Inflammatory macrophage (primary cell): ENCODE measurements at regions not wholly inside any gene's neighbourhood (a gene's known extent, or its start where the extent isn't known, plus 50 kb on each side); places are given as distances from the start of the nearest gene placed in this dataset.

ENCODE experiments used
- DNase-seq, 2 donors: peaks; one replicate each; pipeline ENCODE4 v3.0.0-alpha.2; 2020 to 2022

DNA sequence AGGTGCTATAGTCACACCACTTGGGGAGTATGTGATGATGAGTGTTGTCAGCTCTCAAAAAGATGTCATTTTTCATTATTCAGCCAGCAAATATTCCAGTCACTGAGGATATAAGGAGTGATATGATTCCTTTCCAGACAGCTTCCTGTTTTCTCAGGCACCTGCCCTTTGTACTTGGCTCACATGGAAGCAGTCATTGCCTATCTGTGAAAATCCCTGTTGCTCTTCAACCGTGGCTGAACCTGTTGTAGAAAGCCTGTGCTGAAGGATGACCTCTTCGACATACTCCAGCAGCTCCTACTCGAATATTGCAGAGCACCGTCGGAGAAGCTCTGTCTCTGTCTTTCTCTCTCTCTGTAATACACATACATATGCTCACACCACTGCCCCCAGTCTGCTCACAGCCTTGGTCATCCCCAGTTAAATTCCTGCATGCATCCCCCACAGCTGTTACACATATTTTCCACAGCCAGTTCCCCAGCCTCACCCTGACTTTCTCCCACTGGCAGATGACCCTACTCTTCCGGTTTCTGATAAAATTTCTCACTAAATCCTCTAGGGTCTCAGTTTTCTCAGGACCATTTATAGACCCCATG is 204.2 kb upstream of the ARGLU1 start:
- DNase-seq = no peak

DNA sequence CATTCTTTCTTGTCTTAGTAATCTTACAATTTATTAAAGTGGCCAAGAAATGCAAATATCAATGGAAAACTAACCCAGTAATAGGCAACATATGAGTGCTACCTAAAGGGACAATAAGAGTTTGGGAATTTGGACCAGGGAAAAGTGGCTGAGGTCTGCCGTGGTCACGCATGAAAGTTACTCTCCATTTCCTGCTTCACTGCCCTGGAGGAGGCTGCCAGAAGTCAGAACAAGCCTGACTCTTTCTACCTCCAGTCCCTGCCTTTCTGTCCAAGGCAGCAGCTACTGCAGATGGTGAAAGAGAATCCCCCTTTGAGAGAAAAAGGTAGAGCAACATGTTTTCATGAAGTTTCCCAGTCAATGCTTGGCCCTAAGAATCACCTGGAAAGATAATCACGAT is 201.1 kb upstream of the ARGLU1 start:
- DNase-seq = no peak

DNA sequence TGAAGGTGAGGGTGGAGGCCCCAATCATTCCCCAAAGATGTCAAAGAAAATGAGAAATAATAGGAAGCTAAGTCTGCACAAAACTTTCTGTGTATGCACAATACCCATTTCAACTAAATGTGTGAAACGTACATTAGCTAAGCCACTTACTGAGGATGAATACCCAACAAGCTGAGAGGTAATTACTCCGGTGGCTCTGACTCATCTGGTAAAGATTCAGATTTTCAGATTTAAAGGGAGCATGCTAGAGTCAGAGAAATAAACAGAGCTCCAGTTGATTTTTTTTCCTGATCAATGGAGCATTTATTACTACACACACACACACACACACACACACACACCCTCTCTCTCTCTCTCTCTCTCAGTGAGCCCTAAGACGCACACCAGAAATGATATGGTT is 194.8 kb upstream of the ARGLU1 start:
- no peak for DNase-seq

DNA sequence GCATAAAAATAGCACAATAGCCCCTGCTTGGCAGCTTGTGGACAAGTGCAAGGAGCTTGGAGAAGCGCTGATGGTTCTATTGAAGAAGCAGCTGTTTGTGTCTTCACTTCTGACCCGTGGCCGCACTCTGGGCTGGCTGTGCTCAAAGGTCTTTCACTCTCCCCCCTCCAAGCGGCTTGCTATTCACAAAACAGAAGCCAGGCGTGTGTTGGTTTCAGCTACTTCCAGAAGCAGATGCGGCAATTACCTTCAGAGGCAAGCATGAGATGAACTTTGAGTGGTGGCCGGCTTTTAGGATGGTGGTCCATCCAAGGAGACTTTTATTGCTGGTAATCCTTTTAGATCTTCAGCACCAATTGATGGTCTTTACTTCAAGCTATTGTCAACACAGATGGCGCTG is 188.5 kb upstream of the ARGLU1 start:
- no peak for DNase-seq

DNA sequence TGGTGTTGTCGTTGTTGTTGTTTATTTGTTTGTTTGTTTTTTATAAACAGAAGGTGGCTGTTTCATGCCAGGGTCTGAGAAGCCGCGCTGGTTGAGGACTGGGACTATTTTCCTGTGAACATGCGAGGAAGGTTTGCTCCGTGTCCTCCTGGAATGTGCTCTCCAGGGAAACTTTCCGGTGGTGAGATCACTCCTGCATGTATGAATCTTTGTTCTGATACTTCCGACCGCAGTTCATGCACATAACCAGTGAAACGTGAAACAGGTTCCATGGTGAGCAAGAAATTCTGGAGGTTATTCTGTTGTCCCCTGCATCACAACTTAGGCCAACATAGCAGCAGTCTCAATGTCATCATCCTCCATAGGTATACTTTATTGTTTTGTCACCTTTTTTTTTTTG is 187.6 kb upstream of the ARGLU1 start:
- no peak for DNase-seq

- no peak for DNase-seq
These were observed 185.3 kb upstream of the ARGLU1 start for GRCh38 chr13:106753251-106753650.

DNA sequence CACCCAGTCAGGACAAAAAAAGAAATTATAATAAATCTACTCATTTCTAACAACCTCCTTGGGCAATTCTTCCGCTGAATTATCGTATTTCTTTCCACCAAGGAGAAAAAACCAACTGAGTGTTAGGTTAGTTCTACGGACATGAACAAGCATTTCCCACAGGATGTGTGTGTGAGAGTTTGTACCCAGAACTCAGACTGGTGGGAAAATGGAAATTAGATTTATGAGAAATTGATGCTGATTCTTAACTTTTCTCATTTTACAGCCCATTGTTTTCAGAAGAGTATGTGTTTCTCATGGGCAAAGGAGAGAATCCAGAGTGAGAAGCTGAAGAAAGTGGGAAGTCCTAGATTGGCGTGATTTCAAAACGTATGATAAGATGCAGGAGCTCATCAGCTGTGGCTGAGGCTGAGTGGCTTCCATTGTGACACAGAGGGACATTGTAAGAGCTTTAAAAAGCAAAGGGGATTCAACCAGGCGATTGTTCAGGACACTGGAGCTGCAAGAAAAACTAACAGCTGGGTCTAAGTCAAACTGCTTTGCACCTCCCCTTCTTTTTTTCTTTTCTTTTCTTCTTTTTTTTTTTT is 184.7 kb upstream of the ARGLU1 start:
- no peak for DNase-seq

- no peak for DNase-seq
These were observed 180.8 kb upstream of the ARGLU1 start for GRCh38 chr13:106748785-106749184.

DNA sequence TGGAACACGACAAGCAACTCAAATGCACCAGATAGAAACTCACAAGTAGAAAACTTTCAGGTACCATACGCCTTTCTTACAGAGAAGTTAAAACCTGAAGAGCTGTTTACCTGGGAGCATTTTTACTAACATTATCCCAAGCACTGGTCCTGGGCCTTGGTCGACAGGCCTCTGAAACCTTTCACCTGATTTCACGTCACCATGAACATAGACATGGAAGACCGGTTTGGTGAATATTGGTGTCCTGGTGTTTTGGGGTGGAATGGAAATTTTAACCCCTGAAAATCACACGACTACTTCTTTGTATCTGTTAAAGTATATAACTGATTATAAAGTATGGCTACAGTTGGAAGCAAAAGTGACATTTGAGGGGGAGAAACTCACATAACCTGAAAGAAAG is 176.6 kb upstream of the ARGLU1 start:
- no peak for DNase-seq

GRCh38 chr13:106738186-106738678 is 170.3 kb upstream of the ARGLU1 start:
- no peak for DNase-seq

DNA sequence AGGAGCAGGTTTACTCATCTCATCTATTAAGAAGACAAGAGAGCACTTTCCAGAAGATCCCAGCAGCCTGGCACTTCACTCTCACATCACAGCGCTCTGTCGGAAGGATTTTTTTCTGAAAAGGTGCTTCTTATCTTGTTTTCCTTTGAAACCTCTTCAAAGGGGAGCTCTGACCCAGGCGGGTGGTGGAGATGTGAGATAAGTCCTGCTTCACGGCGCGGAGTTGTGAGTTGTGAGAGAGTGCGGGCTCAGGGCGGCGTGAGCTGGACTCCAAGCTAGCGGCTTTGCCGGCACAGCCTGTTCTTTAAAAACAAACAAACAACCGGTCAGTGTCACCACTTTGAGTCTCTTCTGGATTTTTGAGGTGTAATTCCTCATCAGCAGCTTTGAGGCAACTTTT is 169.0 kb upstream of the ARGLU1 start:
- DNase-seq = no peak

GRCh38 chr13:106734198-106734597 is 166.3 kb upstream of the ARGLU1 start:
- no peak for DNase-seq

- DNase-seq = no peak
These were observed 155.1 kb upstream of the ARGLU1 start for GRCh38 chr13:106723036-106723435.

- DNase-seq = no peak
These were observed 154.7 kb upstream of the ARGLU1 start for GRCh38 chr13:106722620-106723019.

DNA sequence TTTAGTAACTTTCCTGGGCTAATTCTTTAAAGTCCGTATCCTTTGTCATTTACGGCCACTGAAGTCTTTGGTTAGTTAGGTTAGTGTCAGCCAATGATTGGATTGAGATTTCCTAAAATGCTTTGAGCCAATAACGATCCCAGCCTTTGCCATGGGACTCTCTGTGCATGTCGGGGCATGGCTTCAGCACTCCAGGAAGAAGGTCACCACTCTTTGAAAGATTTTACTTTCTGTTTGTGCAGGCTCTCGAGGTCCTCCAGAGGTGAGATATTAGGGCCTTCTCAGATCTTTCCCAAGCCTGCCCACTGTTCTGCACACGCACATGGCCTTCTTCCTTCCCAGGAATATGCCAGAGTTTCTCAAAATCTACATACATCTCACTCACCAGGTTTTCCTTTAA is 153.7 kb upstream of the ARGLU1 start:
- no peak for DNase-seq

DNA sequence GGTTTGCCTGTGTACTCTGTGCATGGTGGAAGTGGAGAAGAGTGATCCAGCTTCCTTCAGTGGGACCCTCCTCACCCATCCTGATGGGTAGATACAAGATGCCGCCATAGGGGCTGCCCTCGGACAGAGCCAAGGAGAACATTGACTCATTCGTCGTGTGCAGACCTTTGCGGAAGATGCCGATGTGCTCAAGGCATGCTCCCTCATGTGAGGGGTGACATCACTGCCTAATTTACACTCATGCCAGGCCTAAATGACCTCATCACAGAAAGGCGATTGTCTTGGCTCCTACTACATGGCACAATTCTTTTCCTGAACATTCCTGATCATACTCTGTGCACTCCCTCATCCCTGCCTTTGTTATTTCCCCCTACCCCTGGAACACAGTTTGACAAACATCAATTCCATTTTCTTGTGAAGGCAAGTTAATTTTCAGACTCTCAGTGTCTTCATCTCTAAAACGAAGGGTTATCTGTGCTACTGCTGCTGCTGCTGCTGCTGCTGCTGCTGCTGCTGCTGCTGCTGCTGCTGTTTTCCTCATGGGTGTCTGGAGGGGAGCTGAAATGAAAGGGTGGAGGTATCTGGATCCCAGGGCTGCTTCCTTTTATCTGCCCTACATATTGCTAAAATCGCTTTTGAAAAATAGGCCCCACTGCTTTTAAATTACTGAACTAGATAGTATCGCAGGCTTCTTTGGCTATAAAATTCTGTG is 146.5 kb upstream of the ARGLU1 start:
- DNase-seq = no peak

- no peak for DNase-seq
These were observed 144.4 kb upstream of the ARGLU1 start for GRCh38 chr13:106712381-106712780.

GRCh38 chr13:106710266-106710665 is 142.3 kb upstream of the ARGLU1 start:
- no peak for DNase-seq

GRCh38 chr13:106709522-106709921 is 141.6 kb upstream of the ARGLU1 start:
- DNase-seq = no peak

DNA sequence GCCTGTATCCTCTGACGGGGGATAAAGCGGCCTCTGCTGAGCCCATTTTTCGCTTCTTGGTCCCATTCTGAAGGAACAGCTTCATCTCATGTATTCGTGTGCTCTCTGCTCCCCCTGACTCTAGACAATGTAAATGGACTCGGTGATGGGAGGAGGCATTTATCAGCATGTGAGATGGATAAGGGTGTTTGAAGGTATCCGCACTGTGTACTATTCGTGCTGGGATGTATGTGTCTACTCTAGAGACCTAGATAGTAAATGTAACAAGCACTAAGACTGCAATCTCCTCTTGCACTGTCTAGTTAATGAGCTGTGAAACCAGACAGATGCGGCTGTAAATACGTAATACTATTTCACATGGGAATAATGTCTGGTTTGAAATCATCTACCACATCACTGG is 134.6 kb upstream of the ARGLU1 start:
- DNase-seq = no peak

GRCh38 chr13:106701771-106702341 is 133.9 kb upstream of the ARGLU1 start:
- no peak for DNase-seq

GRCh38 chr13:106700439-106700838 is 132.5 kb upstream of the ARGLU1 start:
- no peak for DNase-seq

GRCh38 chr13:106700007-106700406 is 132.1 kb upstream of the ARGLU1 start:
- no peak for DNase-seq

DNA sequence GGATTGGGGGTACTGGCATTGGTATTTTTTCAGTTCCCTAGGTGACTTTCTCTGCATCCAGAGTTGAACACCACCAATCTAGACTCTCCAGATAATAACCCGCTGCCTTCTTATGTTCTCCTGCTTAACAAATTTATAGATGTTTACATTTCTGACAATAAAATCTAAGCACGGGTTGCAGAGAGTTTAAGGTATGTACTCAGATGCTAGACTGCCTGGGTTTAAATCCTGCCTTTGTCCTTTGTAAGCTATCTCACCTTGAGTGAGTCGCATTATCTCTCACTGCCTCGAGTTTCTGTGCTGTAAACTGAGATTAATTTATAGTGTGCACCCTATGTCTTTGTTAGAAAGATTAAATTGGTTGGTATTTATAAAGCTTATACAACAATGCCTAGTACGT is 131.4 kb upstream of the ARGLU1 start:
- no peak for DNase-seq
